PFSK-1 (cell line): ENCODE measurements at regions not wholly inside any gene's neighbourhood (a gene's known extent, or its start where the extent isn't known, plus 50 kb on each side); places are given as distances from the start of the nearest gene placed in this dataset.

ENCODE experiments used
- POLR2AphosphoS5 ChIP-seq: IDR thresholded peaks from 2 replicates; pipeline ENCODE4 v1.6.1; 2012; ENCODE audit warnings: low read depth, mild to moderate bottlenecking, control low read depth, low read length, moderate library complexity
- TAF1 ChIP-seq: IDR thresholded peaks from 2 replicates; pipeline ENCODE4 v1.6.1; 2012; ENCODE audit warnings: low read length, control low read depth, borderline replicate concordance; ENCODE audit not compliant: insufficient read depth

DNA sequence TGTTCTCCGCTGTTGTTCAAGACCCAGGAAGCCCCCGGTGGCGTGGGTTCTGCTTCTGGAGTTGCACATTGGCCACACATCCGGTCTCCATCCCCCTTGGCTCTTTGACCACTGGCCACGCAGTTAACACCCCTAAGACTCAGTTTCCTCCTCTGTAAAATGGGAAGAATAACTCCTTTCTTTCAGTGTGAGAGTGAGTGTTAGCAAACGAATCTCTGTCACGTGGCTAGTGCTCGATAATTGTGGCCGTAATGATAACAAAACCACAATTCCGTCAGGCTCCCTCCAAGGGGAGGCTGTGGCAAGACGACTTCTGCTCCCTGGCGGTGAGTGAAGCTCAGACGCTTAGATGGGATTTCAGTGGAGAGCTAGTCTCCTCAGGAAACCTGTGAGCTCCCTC is 315.2 kb upstream of the B3GAT1 start:
- no peak for TF ChIP-seq TAF1
- no peak for TF ChIP-seq POLR2AphosphoS5
